Body of pancreas (tissue), 4 donors: ENCODE measurements at regions not wholly inside any gene's neighbourhood (a gene's known extent, or its start where the extent isn't known, plus 50 kb on each side); places are given as distances from the start of the nearest gene placed in this dataset.

ENCODE experiments used
- POLR2A ChIP-seq, 3 donors: fragments of 450-650 bp; IDR thresholded peaks; one replicate each; pipeline ENCODE4 v1.6.1; 2016; ENCODE audit warnings: antibody characterized with exemption in 3 of 3, mild to moderate bottlenecking in 2 of 3
- TF ChIP-seq, protein P1 (sequence below), 7 experiments: fragments of 450-650 bp in 4 of 7; fragments of 200-600 bp in 3 of 7; sonication (generic) in 3 of 7; IDR thresholded peaks; one replicate each; pipeline ENCODE4 v1.5.1; 2016 to 2019; ENCODE audit warnings: antibody characterized with exemption in 7 of 7

DNA sequence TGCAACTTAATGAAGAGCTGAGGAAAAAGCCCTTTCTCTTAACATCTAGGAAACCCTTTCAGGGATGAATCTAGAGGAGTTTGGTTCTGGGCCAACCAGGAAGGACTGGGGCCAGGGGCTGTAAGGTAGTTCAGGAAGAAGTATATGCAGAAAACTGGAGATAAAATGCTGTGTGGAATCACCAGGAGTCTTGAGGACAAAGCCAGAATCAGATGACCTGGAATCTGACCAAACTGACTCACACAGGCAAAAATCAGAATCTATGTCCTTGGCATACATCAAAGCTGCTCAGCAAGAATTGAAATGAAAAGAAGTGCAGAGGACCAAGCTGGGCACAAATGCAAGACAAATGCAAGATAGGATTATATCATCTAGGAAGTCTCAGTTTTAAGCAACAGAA lies 59.4 kb upstream of the ATP2C1 start:
- TF ChIP-seq, protein P1, sequence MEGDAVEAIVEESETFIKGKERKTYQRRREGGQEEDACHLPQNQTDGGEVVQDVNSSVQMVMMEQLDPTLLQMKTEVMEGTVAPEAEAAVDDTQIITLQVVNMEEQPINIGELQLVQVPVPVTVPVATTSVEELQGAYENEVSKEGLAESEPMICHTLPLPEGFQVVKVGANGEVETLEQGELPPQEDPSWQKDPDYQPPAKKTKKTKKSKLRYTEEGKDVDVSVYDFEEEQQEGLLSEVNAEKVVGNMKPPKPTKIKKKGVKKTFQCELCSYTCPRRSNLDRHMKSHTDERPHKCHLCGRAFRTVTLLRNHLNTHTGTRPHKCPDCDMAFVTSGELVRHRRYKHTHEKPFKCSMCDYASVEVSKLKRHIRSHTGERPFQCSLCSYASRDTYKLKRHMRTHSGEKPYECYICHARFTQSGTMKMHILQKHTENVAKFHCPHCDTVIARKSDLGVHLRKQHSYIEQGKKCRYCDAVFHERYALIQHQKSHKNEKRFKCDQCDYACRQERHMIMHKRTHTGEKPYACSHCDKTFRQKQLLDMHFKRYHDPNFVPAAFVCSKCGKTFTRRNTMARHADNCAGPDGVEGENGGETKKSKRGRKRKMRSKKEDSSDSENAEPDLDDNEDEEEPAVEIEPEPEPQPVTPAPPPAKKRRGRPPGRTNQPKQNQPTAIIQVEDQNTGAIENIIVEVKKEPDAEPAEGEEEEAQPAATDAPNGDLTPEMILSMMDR (IDR thresholded peaks at IDR 0.05): no peak
- TF ChIP-seq POLR2A (IDR thresholded peaks at IDR 0.05): no peak
